Mesendoderm (in vitro differentiated cells): ENCODE measurements at regions not wholly inside any gene's neighbourhood (a gene's known extent, or its start where the extent isn't known, plus 50 kb on each side); places are given as distances from the start of the nearest gene placed in this dataset.

Experiments
- DNase-seq: peaks from one replicate; pipeline ENCODE4 v3.0.0; 2013
- H2AK5ac ChIP-seq: 2 replicates; pipeline ENCODE4 v1.6.1; 2013; ENCODE audit warnings: low read length, inconsistent platforms
- H2BK120ac ChIP-seq: 2 replicates; pipeline ENCODE4 v1.6.1; 2013; ENCODE audit warnings: low read depth, mild to moderate bottlenecking, low read length, moderate library complexity, mixed read lengths
- H2BK15ac ChIP-seq: replicated peaks from 2 replicates; pipeline ENCODE4 v1.6.1; 2013; ENCODE audit warnings: low read depth, mild to moderate bottlenecking, moderate library complexity
- H2BK5ac ChIP-seq: 2 replicates; pipeline ENCODE4 v1.6.1; 2013; ENCODE audit warnings: low read length, inconsistent platforms
- H3K18ac ChIP-seq: 2 replicates; pipeline ENCODE4 v1.6.1; 2013; ENCODE audit warnings: mild to moderate bottlenecking, low read length, mixed read lengths
- H3K23ac ChIP-seq: one replicate; pipeline ENCODE4 v1.6.1; 2013; ENCODE audit warnings: low read length
- H3K27ac ChIP-seq: 2 replicates; pipeline ENCODE4 v1.5.1; 2013; ENCODE audit warnings: low read depth, mild to moderate bottlenecking, inconsistent platforms, low read length, moderate library complexity
- H3K27me3 ChIP-seq: 2 replicates; pipeline ENCODE4 v1.6.1; 2013; ENCODE audit warnings: low read length, control low read depth, mild to moderate bottlenecking, inconsistent platforms; ENCODE audit not compliant: insufficient read depth, poor library complexity
- H3K36me3 ChIP-seq: 2 replicates; pipeline ENCODE4 v1.6.1; 2013; ENCODE audit warnings: low read length, inconsistent platforms; ENCODE audit not compliant: control insufficient read depth, insufficient read depth
- H3K4ac ChIP-seq: one replicate; pipeline ENCODE4 v1.6.1; 2013; ENCODE audit warnings: low read depth, mild to moderate bottlenecking, low read length, moderate library complexity
- H3K4me1 ChIP-seq: 2 replicates; pipeline ENCODE4 v1.6.1; 2013; ENCODE audit warnings: low read depth, low read length, inconsistent platforms; ENCODE audit not compliant: control insufficient read depth
- H3K4me2 ChIP-seq: 2 replicates; pipeline ENCODE4 v1.6.1; 2013; ENCODE audit warnings: low read length
- H3K4me3 ChIP-seq: 2 replicates; pipeline ENCODE4 v1.5.1; 2013; ENCODE audit warnings: mild to moderate bottlenecking, low read length
- H3K56ac ChIP-seq: one replicate; pipeline ENCODE4 v1.6.1; 2013; ENCODE audit warnings: low read length
- H3K79me1 ChIP-seq: 2 replicates; pipeline ENCODE4 v1.6.1; 2013; ENCODE audit warnings: low read length, inconsistent platforms
- H3K79me2 ChIP-seq: 2 replicates; pipeline ENCODE4 v1.6.1; 2013; ENCODE audit warnings: mild to moderate bottlenecking, low read length; ENCODE audit not compliant: control insufficient read depth, insufficient read depth
- H3K9ac ChIP-seq: 2 replicates; pipeline ENCODE4 v1.6.1; 2013; ENCODE audit warnings: low read length, inconsistent platforms
- H4K5ac ChIP-seq: one replicate; pipeline ENCODE4 v1.6.1; 2013; ENCODE audit warnings: low read length
- H4K8ac ChIP-seq: one replicate; pipeline ENCODE4 v1.6.1; 2013; ENCODE audit warnings: low read depth, mild to moderate bottlenecking, control low read depth, low read length, moderate library complexity
- WGBS: extraction: QIAGEN DNeasy Blood & Tissue Kit; methylation state at CpG from one replicate; pipeline ENCODE4 v1.1.7; 2013; ENCODE audit warnings: low lambda C conversion rate, missing lambda C conversion rate; ENCODE audit not compliant: insufficient coverage; ENCODE audit errors: extremely low coverage; 5-methylcytosine and 5-hydroxymethylcytosine counted together

DNA sequence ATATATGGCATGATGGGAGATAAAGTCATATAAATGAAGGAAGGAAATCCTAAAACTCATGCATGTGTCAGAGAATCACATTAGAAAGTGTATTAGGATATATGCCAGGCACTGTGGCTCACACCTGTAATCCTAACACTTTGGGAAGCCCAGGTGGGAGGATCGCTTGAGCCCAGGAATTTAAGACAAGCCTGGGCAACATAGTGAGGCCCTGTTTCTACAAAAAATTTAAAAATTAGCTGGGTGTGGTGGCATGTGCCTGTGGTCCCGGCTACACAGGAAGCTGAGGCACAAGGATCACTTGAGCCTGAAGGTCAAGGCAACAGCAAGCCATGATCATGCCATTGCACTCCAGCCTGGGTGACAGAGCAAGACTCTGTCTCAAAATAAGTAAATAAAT is 130.3 kb upstream of the ARID2 start:
- Histone ChIP-seq H3K23ac (no peak overlapping the region), H3K56ac (no peak overlapping the region), H3K18ac (no peak overlapping the region), H2BK5ac (no peak overlapping the region), H3K4ac (no peak overlapping the region), H3K4me2 (no peak overlapping the region), H3K79me2 (no peaks in the 10 kb centered on the region), H3K27ac (no peak overlapping the region), H3K79me1 (no peaks in the 10 kb centered on the region), H3K36me3 (no peaks in the 10 kb centered on the region), H2BK120ac (no peak overlapping the region), H4K5ac (no peak overlapping the region), H3K4me1 (no peaks in the 10 kb centered on the region), H3K27me3 (no peaks in the 10 kb centered on the region), H3K4me3 (no peak overlapping the region), H4K8ac (no peak overlapping the region), H2BK15ac (no peak overlapping the region), H3K9ac (no peak overlapping the region), H2AK5ac (no peak overlapping the region)
- no CpG with 5 or more reads among the region's 2 CpGs for WGBS
- no peak for DNase-seq

DNA sequence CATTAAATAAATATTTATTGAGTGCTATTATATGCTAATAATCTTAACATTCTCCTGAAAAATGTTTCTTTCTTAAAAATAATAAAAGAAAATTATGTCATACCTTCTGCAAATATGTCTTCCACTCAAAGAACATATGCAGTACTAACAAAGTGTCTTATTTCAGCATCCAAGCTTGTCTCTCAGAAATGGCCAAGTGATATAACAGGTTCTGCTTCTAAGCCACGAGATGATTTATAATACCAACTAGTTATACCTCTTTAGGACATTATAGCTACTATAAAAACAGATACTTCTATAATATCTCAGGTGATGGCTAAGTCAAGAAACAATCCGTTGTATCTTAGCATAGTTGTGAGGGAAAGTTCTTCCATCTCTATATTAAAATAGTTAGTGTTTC is 128.1 kb upstream of the ARID2 start:
- no peak for DNase-seq
- H2BK15ac ChIP-seq, result no peak overlapping the region
- H3K79me1 ChIP-seq, result no peaks in the 10 kb centered on the region
- no peak overlapping the region for H3K9ac ChIP-seq
- no peak overlapping the region for H3K27ac ChIP-seq
- H3K27me3 ChIP-seq, result no peaks in the 10 kb centered on the region
- H3K23ac ChIP-seq, result no peak overlapping the region
- H3K4me2 ChIP-seq, result no peak overlapping the region
- no peak overlapping the region for H3K18ac ChIP-seq
- no peak overlapping the region for H2BK120ac ChIP-seq
- no peak overlapping the region for H2AK5ac ChIP-seq
- no peaks in the 10 kb centered on the region for H3K36me3 ChIP-seq
- no CpG with 5 or more reads among the region's 2 CpGs for WGBS
- no peak overlapping the region for H3K56ac ChIP-seq
- no peak overlapping the region for H4K8ac ChIP-seq
- H2BK5ac ChIP-seq, result no peak overlapping the region
- no peak overlapping the region for H3K4me3 ChIP-seq
- no peaks in the 10 kb centered on the region for H3K79me2 ChIP-seq
- no peaks in the 10 kb centered on the region for H3K4me1 ChIP-seq
- no peak overlapping the region for H4K5ac ChIP-seq
- H3K4ac ChIP-seq, result no peak overlapping the region

DNA sequence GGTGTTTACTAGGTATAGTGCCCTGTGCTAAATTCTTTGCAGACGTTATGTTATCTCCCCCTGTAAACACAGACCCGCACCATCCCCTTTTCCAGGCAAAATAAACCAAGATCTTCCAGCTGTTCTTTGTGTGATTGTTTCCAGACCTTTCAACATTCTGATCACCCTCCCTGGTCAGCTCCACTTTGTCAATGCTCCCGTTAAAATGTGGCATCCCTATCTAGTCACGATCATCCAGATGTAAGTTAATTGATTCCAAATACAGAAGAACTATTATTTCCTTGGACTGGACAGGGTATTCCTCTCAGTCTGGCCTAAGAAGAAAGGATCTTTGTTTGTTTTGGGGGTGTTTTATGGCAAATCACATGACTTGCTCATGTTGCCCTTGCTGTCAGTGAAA is 127.6 kb upstream of the ARID2 start:
- H3K9ac ChIP-seq, result no peak overlapping the region
- no CpG with 5 or more reads among the region's 4 CpGs for WGBS
- no peaks in the 10 kb centered on the region for H3K79me1 ChIP-seq
- no peaks in the 10 kb centered on the region for H3K4me1 ChIP-seq
- H3K56ac ChIP-seq, result no peak overlapping the region
- H3K23ac ChIP-seq, result no peak overlapping the region
- no peak overlapping the region for H2BK120ac ChIP-seq
- H3K4ac ChIP-seq, result no peak overlapping the region
- H3K18ac ChIP-seq, result no peak overlapping the region
- H3K36me3 ChIP-seq, result no peaks in the 10 kb centered on the region
- H2AK5ac ChIP-seq, result no peak overlapping the region
- no peaks in the 10 kb centered on the region for H3K79me2 ChIP-seq
- H3K27ac ChIP-seq, result no peak overlapping the region
- H3K4me2 ChIP-seq, result no peak overlapping the region
- H4K8ac ChIP-seq, result no peak overlapping the region
- no peak for DNase-seq
- H3K4me3 ChIP-seq, result no peak overlapping the region
- H2BK5ac ChIP-seq, result no peak overlapping the region
- H2BK15ac ChIP-seq, result no peak overlapping the region
- H3K27me3 ChIP-seq, result no peaks in the 10 kb centered on the region
- H4K5ac ChIP-seq, result no peak overlapping the region

DNA sequence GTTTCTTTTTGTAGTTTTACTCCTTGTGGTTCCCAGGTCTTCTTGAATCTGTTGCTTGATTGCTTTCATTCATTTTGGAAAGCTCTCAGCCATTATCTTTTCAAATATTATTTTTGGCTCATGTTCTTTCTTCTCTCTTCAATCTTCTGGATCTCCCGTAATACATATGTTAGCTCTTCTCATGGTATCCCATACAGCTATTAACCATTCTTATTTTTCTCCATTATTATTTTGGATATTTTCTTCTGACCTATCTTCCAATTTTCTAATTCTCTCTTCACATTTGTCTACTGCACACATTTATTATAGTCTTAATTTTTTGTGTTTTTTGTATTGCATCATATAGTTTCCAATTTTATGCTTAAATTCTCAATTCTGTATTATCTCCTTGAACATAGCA is 123.9 kb upstream of the ARID2 start:
- Histone ChIP-seq H2BK15ac (no peak overlapping the region), H3K79me2 (no peaks in the 10 kb centered on the region), H3K9ac (no peak overlapping the region), H3K4ac (no peak overlapping the region), H3K4me1 (no peaks in the 10 kb centered on the region), H3K79me1 (no peaks in the 10 kb centered on the region), H3K27me3 (no peaks in the 10 kb centered on the region), H2BK5ac (no peak overlapping the region), H3K4me2 (no peak overlapping the region), H3K18ac (no peak overlapping the region), H4K8ac (no peak overlapping the region), H2AK5ac (no peak overlapping the region), H3K36me3 (no peaks in the 10 kb centered on the region), H3K23ac (no peak overlapping the region), H3K4me3 (no peak overlapping the region), H3K56ac (no peak overlapping the region), H4K5ac (no peak overlapping the region), H3K27ac (no peak overlapping the region), H2BK120ac (no peak overlapping the region)
- WGBS, result no CpG with 5 or more reads among the region's 1 CpG
- no peak for DNase-seq

DNA sequence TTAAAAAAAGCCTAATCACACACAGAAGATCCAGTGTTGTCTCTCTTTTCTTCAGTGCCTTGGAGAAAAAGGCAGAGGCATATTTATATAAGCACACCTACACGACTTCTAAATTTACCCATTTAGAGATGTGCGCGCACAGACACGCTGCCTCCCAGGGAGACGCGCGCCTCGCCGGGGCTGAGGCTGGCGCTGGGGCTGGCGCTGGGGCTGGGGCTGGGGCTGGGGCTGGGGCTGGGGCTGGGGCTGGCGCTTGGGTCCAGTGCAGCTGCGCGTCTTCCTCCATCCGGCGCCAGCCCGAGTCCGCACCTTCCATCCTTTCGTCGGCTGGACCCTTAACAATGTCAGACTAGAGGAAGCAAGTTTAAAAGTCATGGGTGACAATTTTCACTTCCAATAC is 118.4 kb upstream of the ARID2 start:
- H2BK5ac ChIP-seq, result no peak overlapping the region
- no peak overlapping the region for H2BK120ac ChIP-seq
- no CpG with 5 or more reads among the region's 20 CpGs for WGBS
- no peak overlapping the region for H3K4ac ChIP-seq
- no peak overlapping the region for H3K4me2 ChIP-seq
- no peaks in the 10 kb centered on the region for H3K79me2 ChIP-seq
- DNase-seq, result no peak
- H3K9ac ChIP-seq, result no peak overlapping the region
- H2AK5ac ChIP-seq, result no peak overlapping the region
- H3K18ac ChIP-seq, result no peak overlapping the region
- no peak overlapping the region for H3K56ac ChIP-seq
- no peak overlapping the region for H2BK15ac ChIP-seq
- H3K23ac ChIP-seq, result no peak overlapping the region
- no peak overlapping the region for H3K27ac ChIP-seq
- no peak overlapping the region for H4K8ac ChIP-seq
- H3K36me3 ChIP-seq, result no peaks in the 10 kb centered on the region
- H3K27me3 ChIP-seq, result no peaks in the 10 kb centered on the region
- H3K4me3 ChIP-seq, result no peak overlapping the region
- H3K79me1 ChIP-seq, result no peaks in the 10 kb centered on the region
- H4K5ac ChIP-seq, result no peak overlapping the region
- no peaks in the 10 kb centered on the region for H3K4me1 ChIP-seq

DNA sequence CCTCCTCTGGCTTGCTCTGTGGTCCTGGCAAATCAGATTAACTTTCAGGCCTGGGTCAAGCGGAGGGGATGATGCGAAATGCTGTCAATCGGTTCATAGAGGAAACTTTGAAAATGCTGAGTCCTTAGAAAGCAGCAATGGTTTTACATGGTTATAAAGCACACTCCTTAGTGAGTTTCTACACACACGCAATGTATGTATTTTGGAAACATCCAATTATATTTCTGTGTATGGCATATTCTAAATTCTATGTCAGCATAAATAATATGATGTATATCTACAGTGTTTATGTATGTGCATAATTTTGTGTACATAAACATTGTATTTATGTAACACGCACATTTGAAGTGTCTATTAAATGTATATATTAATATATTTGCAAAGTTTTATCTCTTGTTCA is 118.0 kb upstream of the ARID2 start:
- Histone ChIP-seq H3K4me1 (no peaks in the 10 kb centered on the region), H3K4me3 (no peak overlapping the region), H3K18ac (no peak overlapping the region), H4K5ac (no peak overlapping the region), H2BK5ac (no peak overlapping the region), H3K36me3 (no peaks in the 10 kb centered on the region), H3K79me2 (no peaks in the 10 kb centered on the region), H2AK5ac (no peak overlapping the region), H2BK120ac (no peak overlapping the region), H4K8ac (no peak overlapping the region), H3K4ac (no peak overlapping the region), H3K56ac (no peak overlapping the region), H3K9ac (no peak overlapping the region), H2BK15ac (no peak overlapping the region), H3K4me2 (no peak overlapping the region), H3K23ac (no peak overlapping the region), H3K27me3 (no peaks in the 10 kb centered on the region), H3K27ac (no peak overlapping the region), H3K79me1 (no peaks in the 10 kb centered on the region)
- DNase-seq, result no peak
- no CpG with 5 or more reads among the region's 5 CpGs for WGBS
